Hepatic stellate cell (primary cell): ENCODE measurements at regions not wholly inside any gene's neighbourhood (a gene's known extent, or its start where the extent isn't known, plus 50 kb on each side); places are given as distances from the start of the nearest gene placed in this dataset.
"Not testable (repeated sequence)": the region's sequence is repeated elsewhere in the genome, so short reads cannot be mapped to it uniquely, and the experiment has no call there.

Experiments
- DNase-seq: peaks from one replicate; pipeline ENCODE4 v3.0.0; 2011; ENCODE audit warnings: low spot score

- DNase-seq = no peak
Measured at GRCh38 chr9:84511651-84512050, 157.9 kb upstream of the NTRK2 start.

GRCh38 chr9:84512493-84512892, 157.0 kb upstream of the NTRK2 start:
- DNase-seq = no peak

DNA sequence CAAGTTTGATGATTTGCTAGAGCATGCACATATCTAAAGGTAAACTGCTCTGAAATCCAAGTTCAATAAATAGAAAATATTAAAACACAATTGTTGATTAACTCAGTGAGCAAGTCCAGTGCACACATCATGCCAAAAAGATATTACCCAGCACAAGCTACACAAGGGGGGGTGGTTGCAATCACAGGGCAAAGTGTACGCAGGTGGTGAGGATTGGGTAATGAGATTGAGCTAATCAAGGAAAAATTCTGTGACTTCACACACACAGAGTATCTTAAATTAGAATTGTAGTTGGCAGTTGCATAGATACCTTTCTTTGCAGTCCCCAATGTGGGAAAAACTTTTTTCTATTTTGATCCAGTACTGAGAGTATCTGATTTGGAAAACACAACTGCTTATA, 156.1 kb upstream of the NTRK2 start:
- DNase-seq = no peak

- no peak for DNase-seq
Measured at GRCh38 chr9:84513979-84514378, 155.6 kb upstream of the NTRK2 start.

GRCh38 chr9:84514421-84514820, 155.1 kb upstream of the NTRK2 start:
- DNase-seq = no peak

DNA sequence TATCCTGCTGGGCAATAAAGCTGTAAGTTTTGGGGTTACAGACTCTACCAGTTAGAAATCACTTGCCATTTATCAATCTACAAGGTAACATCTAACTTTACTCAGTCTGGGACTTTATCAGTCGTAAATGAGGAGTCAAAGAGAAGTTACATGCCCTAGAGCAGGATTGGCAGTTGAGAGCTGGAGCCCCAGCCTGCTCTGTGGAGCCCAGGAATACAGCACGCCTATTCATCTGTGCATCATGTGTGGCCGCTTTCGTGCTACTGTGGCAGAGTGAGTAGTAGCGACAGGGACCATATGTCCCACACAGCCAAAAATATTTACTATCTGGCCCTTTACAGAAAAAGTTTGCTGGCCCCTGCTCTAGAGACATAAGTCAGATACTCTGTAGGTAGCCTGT, 152.5 kb upstream of the NTRK2 start:
- no peak for DNase-seq

DNA sequence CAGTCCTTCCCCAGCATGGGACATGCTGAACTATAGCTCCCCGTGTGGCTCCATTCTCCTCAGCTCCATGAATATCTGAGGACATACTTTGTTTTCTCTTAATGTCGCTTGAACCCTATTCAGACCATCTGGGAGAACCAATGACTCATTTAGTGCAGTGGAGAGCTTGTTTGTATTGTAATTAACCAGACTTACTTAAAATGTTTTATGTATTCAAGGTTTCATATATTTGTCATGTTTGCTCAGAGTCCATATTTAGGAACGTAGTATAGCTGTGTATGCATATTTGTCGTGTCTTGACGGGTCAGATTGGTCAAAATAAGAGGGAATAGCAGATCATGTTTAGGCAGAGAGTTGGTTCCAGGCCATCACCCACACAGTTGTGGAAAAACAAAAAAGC, 150.1 kb upstream of the NTRK2 start:
- DNase-seq = no peak

DNA sequence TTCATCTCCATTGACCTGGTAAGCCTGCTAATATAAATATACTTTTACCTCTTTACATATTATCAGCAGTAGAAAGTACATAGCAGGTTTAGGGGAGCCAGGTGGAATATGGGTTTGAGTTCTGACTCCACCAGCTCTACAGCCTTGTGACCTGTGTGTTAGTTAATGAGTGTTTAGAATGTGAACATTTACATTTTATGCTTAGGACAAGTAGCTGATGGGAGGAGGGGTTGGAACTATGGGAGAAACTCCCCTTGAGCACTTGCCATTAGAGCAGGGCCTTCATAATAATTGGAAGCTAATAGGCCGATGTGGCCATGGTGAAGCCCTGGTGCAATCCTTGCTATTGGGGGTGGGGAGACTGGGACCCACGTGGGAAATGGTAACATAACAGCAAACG, 148.3 kb upstream of the NTRK2 start:
- no peak for DNase-seq

GRCh38 chr9:84526211-84526610, 143.3 kb upstream of the NTRK2 start:
- DNase-seq = not testable (repeated sequence)

DNA sequence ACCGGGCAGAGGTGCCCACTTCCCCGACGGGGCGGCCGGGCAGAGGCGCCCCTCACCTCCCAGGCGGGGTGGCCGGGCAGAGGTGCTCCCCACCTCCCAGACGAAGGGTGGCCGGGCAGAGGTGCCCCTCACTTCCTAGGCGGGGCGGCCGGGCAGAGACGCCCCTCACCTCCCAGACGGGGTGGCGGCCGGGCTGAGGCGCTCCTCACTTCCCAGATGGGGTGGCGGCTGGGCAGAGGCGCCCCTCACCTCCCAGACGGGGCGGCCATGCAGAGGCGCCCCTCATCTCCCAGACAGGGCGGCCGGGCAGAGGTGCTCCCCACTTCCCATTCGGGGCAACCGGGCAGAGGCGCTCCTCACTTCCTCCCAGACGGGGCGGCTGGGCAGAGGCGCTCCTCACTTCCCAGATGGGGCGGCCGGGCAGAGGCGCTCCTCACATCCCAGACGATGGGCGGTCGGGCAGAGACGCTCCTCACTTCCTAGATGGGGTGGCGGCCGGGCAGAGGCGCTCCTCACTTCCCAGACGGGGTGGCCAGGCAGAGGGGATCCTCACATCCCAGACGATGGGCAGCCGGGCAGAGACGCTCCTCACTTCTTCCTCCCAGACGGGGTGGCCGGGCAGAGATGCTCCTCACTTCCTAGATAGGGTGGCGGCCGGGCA, 142.3 kb upstream of the NTRK2 start:
- not testable (repeated sequence) for DNase-seq

- not testable (repeated sequence) for DNase-seq
Measured at GRCh38 chr9:84535973-84536372, 133.6 kb upstream of the NTRK2 start.

DNA sequence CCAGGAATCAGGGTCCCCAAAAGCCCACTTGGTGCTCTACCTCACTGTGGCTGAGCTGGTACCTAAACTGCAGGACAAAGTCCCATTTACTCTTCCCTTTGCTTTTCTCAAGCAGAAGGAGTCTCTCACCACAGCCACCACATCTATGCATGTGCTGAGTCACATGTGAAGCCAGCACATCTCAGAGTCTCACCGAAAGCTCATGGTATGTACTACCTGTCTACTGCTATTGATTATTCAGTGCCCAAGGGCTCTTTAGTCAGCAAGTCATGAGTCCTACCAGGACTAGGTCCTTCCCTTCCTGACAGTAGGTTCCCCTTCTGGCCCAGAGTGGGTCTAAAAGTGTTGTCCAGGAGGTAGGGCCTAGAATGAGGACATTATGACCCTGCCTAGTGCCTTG, 130.7 kb upstream of the NTRK2 start:
- DNase-seq = no peak

GRCh38 chr9:84542554-84542953, 127.0 kb upstream of the NTRK2 start:
- DNase-seq = no peak

GRCh38 chr9:84554069-84554664, 115.4 kb upstream of the NTRK2 start:
- DNase-seq = no peak

GRCh38 chr9:84556556-84556955, 113.0 kb upstream of the NTRK2 start:
- no peak for DNase-seq

DNA sequence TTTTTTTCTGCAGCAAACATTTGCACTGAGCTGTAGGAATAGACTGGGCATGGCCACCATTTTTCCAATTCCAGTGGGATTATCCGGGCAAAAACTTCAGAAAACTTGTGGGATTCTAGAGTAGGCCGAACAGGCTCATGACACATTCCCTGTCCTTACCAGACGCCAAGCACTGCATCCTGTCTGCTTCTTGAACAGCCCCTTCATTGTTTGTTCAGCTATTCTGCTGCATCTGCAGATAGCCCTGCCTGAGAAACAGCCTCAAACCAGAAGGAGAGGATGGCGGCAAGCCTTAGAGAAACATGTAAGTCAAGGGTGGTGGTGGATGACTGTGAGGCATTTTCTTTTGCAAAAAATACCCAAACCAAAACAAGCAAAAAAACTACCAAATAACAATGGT, 111.8 kb upstream of the NTRK2 start:
- DNase-seq = no peak

- DNase-seq = no peak
Measured at GRCh38 chr9:84563691-84564090, 105.8 kb upstream of the NTRK2 start.

GRCh38 chr9:84567805-84568204, 101.7 kb upstream of the NTRK2 start:
- DNase-seq = no peak

GRCh38 chr9:84570482-84571154, 98.9 kb upstream of the NTRK2 start:
- DNase-seq = no peak

- no peak for DNase-seq
Measured at GRCh38 chr9:84573083-84573482, 96.4 kb upstream of the NTRK2 start.

DNA sequence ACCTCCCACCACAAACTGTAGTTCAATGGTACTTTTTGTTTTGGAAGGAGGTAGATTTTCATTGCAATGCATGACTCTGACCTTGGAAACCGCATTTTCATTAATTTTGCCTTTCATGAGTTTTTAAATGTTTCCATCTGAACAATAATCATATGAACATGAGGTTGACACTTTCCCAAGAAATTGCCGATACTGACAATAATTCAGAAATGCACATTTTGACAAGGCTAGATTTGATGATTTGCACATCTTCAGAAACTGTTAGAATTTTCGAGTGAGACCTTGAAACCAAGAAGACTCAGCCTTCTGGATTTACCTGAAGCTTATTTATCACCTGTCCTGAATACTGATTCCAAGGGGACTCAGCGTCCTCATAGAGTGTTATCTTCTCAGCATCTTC, 93.8 kb upstream of the NTRK2 start:
- DNase-seq = no peak

DNA sequence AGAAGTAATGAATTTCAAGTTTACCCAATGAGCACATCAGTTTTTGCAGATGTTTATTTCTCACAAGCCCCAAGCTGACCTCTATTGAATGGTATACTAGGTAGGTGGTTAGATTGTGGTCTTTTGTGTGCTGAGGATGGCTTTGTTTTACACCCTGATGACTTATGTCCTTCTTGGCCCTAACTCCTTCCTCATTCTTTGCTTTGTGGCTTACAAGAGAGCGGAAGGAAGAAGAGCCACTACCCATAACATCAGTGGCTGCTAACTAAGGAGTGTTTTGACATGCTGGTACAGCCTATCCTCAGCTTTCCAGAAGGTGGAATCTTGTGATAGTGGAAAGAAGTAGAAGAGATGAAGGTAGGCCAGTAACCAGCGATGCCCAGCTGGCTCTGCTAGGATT, 85.7 kb upstream of the NTRK2 start:
- no peak for DNase-seq

GRCh38 chr9:84586662-84587061, 82.9 kb upstream of the NTRK2 start:
- DNase-seq = no peak

DNA sequence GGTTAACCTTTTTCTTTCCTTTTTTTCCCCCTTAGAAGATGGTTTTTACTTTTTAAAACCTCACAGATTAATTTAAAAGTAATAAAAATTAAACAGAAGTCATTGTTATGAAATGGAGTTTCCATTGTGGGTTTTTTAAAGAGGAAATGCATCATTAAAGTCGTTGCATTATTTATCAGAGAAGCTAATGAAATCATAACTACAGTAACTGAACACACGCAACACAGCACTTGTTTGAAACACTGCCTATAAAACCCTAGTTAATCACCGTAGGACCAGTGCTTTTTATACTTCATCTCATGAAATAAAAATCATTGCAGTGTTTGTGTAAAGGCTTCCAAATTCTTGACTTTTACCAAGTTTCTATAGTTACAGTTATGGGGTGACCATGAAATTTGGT, 82.4 kb upstream of the NTRK2 start:
- no peak for DNase-seq
